CD14-positive monocyte (primary cell): ENCODE measurements at regions not wholly inside any gene's neighbourhood (a gene's known extent, or its start where the extent isn't known, plus 50 kb on each side); places are given as distances from the start of the nearest gene placed in this dataset.

Source experiments
- DNase-seq, 3 donors: peaks; one replicate each; pipeline ENCODE4 v3.0.0-alpha.2; 2011 to 2022
- H2AFZ ChIP-seq: 2 replicates; pipeline ENCODE4 v1.6.0; 2012; ENCODE audit warnings: mild to moderate bottlenecking, low read depth, low read length, inconsistent platforms; ENCODE audit not compliant: insufficient read depth, poor library complexity, severe bottlenecking
- H3K27ac ChIP-seq, 2 donors: 1 replicate in 1 of 2; 2 replicates in 1 of 2; pipeline ENCODE4 v1.5.1; 2012 to 2013; ENCODE audit warnings: low read length in 2 of 2, control low read depth in 1 of 2, inconsistent platforms in 1 of 2, low read depth in 1 of 2, mild to moderate bottlenecking in 1 of 2
- H3K27me3 ChIP-seq, 2 donors: one replicate each; pipeline versions ENCODE4 v1.6.0 to v1.6.1; 2011 to 2013; ENCODE audit warnings: low read length in 2 of 2; ENCODE audit not compliant: control insufficient read depth in 2 of 2, insufficient read depth in 2 of 2
- H3K36me3 ChIP-seq, 2 donors: replicated peaks in 1 of 2; 1 replicate in 1 of 2; 2 replicates in 1 of 2; pipeline versions ENCODE4 v1.5.1 to v1.6.1; 2012 to 2013; ENCODE audit warnings: low read length in 2 of 2, control low read depth in 1 of 2, inconsistent platforms in 1 of 2, mild to moderate bottlenecking in 1 of 2; ENCODE audit not compliant: insufficient read depth in 2 of 2, control insufficient read depth in 1 of 2
- H3K4me1 ChIP-seq, 2 donors: 1 replicate in 1 of 2; 2 replicates in 1 of 2; pipeline versions ENCODE4 v1.5.1 to v1.6.1; 2012 to 2013; ENCODE audit warnings: low read length in 2 of 2, control low read depth in 1 of 2, inconsistent platforms in 1 of 2, mild to moderate bottlenecking in 1 of 2, moderate library complexity in 1 of 2; ENCODE audit not compliant: insufficient read depth in 2 of 2, control insufficient read depth in 1 of 2
- H3K4me2 ChIP-seq: replicated peaks from 2 replicates; pipeline ENCODE3; 2012; ENCODE audit warnings: low read length, moderate library complexity, mild to moderate bottlenecking; ENCODE audit not compliant: poor library complexity, severe bottlenecking; ENCODE audit errors: extremely low read depth
- H3K4me3 ChIP-seq, 3 experiments: fragments of 200-600 bp in 1 of 3; sonication (generic) in 1 of 3; replicated peaks in 1 of 3; 1 replicate in 2 of 3; 2 replicates in 1 of 3; pipeline ENCODE4 v1.5.1; 2011 to 2013; ENCODE audit warnings: low read length in 3 of 3, mild to moderate bottlenecking in 3 of 3, control low read depth in 2 of 3, low read depth in 2 of 3, inconsistent platforms in 1 of 3, moderate library complexity in 1 of 3
- H3K79me2 ChIP-seq: 2 replicates; pipeline ENCODE4 v1.6.0; 2012; ENCODE audit warnings: mild to moderate bottlenecking, control low read depth, inconsistent platforms, low read length, moderate library complexity; ENCODE audit not compliant: insufficient read depth
- H3K9ac ChIP-seq: 2 replicates; pipeline ENCODE4 v1.6.0; 2017; ENCODE audit warnings: low read length, mild to moderate bottlenecking; ENCODE audit not compliant: insufficient read depth, poor library complexity, severe bottlenecking
- H3K9me3 ChIP-seq, 2 donors: replicated peaks in 1 of 2; 1 replicate in 1 of 2; 2 replicates in 1 of 2; pipeline versions ENCODE4 v1.5.1 to v1.6.1; 2012 to 2013; ENCODE audit warnings: low read length in 2 of 2, control low read depth in 1 of 2; ENCODE audit not compliant: control insufficient read depth in 1 of 2, insufficient read depth in 1 of 2
- H4K20me1 ChIP-seq: 2 replicates; pipeline ENCODE4 v1.6.0; 2012; ENCODE audit warnings: mild to moderate bottlenecking, low read length, control low read depth, moderate library complexity; ENCODE audit not compliant: insufficient read depth
- H3K27ac Mint-ChIP-seq, 7 donors: one replicate each; pipeline ENCODE4 v1.8.0; 2020; ENCODE audit warnings: mild to moderate bottlenecking in 7 of 7, mixed read lengths in 7 of 7, moderate library complexity in 6 of 7, inconsistent platforms in 2 of 7
- H3K27me3 Mint-ChIP-seq, 3 donors: one replicate each; pipeline ENCODE4 v1.8.0; 2021 to 2022; ENCODE audit warnings: low read depth in 3 of 3, mild to moderate bottlenecking in 3 of 3, mixed read lengths in 3 of 3, moderate library complexity in 3 of 3, inconsistent platforms in 1 of 3
- H3K36me3 Mint-ChIP-seq, 2 donors: one replicate each; pipeline ENCODE4 v1.8.0; 2020; ENCODE audit warnings: mixed read lengths in 2 of 2, inconsistent platforms in 1 of 2, mild to moderate bottlenecking in 1 of 2
- H3K4me1 Mint-ChIP-seq: one replicate; pipeline ENCODE4 v1.8.0; 2020; ENCODE audit warnings: mild to moderate bottlenecking, mixed read lengths
- H3K4me3 Mint-ChIP-seq, 2 donors: one replicate each; pipeline ENCODE4 v1.8.0; 2020; ENCODE audit warnings: mild to moderate bottlenecking in 2 of 2, mixed read lengths in 2 of 2, moderate library complexity in 1 of 2
- H3K9me3 Mint-ChIP-seq, 7 donors: one replicate each; pipeline ENCODE4 v1.8.0; 2020 to 2022; ENCODE audit warnings: mixed read lengths in 7 of 7, mild to moderate bottlenecking in 6 of 7, moderate library complexity in 6 of 7, inconsistent platforms in 2 of 7
- WGBS: methylation state at CpG from one replicate; pipeline ENCODE4 v1.1.5; 2013; ENCODE audit warnings: missing lambda C conversion rate; ENCODE audit not compliant: insufficient coverage; 5-methylcytosine and 5-hydroxymethylcytosine counted together
- intact Hi-C, 2 donors: fragments of 100-400 bp; cut with micrococcal nuclease; formaldehyde crosslinking; loops; one replicate each; pipeline versions ENCODE4 v1.15.0 to v1.15.1; 2023
- TF ChIP-seq, protein P1 (sequence below): fragments of 200-600 bp; IDR thresholded peaks from one replicate; pipeline ENCODE4 v1.8.0; 2022; ENCODE audit warnings: antibody characterized with exemption, mild to moderate bottlenecking

DNA sequence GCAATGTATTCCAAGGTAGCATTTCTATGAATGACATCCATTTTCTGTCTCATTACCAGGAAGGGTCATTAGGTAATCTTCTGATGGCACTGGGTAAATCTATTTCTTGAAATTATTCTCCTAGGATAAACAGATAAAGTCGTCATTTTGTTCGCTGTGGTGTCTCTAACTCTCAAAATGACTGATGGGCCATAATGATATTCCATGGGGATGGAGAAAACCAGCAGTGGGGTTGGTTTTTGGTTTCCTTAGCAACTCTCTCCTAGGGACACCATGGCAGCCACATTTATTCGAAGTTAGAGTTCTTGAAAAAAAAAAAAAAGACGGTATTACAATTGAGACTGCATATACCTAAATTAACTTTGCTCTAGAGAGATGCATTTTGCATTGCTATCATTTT lies 231.3 kb upstream of the SLCO3A1 start:
- Histone ChIP-seq H3K27ac (no peak overlapping the region), H2AFZ (no peak overlapping the region), H3K4me3 (no peak overlapping the region), H3K79me2 (no peaks in the 10 kb centered on the region), H4K20me1 (no peaks in the 10 kb centered on the region), H3K9me3 (no peaks in the 10 kb centered on the region), H3K9ac (no peak overlapping the region), H3K36me3 (no peaks in the 10 kb centered on the region), H3K4me2 (no peak overlapping the region), H3K4me1 (no peaks in the 10 kb centered on the region), H3K27me3 (no peaks in the 10 kb centered on the region)
- TF ChIP-seq, protein P1, sequence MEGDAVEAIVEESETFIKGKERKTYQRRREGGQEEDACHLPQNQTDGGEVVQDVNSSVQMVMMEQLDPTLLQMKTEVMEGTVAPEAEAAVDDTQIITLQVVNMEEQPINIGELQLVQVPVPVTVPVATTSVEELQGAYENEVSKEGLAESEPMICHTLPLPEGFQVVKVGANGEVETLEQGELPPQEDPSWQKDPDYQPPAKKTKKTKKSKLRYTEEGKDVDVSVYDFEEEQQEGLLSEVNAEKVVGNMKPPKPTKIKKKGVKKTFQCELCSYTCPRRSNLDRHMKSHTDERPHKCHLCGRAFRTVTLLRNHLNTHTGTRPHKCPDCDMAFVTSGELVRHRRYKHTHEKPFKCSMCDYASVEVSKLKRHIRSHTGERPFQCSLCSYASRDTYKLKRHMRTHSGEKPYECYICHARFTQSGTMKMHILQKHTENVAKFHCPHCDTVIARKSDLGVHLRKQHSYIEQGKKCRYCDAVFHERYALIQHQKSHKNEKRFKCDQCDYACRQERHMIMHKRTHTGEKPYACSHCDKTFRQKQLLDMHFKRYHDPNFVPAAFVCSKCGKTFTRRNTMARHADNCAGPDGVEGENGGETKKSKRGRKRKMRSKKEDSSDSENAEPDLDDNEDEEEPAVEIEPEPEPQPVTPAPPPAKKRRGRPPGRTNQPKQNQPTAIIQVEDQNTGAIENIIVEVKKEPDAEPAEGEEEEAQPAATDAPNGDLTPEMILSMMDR: no peak
- H3K4me1 Mint-ChIP-seq: no peaks in the 10 kb centered on the region
- DNase-seq: no peak
- peaks cover 2 to 6% (median 3%) of the 10 kb centered on the region in 3 donors for H3K27me3 Mint-ChIP-seq
- H3K4me3 Mint-ChIP-seq: no peak overlapping the region
- intact Hi-C loops: no loop called here
- H3K27ac Mint-ChIP-seq: no peak overlapping the region
- no peaks in the 10 kb centered on the region for H3K36me3 Mint-ChIP-seq
- no CpG with 5 or more reads among the region's 4 CpGs for WGBS
- H3K9me3 Mint-ChIP-seq: peaks cover 0 to 3% (median 2%) of the 10 kb centered on the region in 7 donors

- no peak overlapping the region for H3K4me2 ChIP-seq
- no peaks in the 10 kb centered on the region for H3K27me3 ChIP-seq
- no peak for DNase-seq
- H3K36me3 ChIP-seq: no peaks in the 10 kb centered on the region
- H3K4me3 ChIP-seq: no peak overlapping the region
- H3K27ac Mint-ChIP-seq: no peak overlapping the region
- H3K4me3 Mint-ChIP-seq: no peak overlapping the region
- TF ChIP-seq, protein P1: no peak
- no peak overlapping the region for H2AFZ ChIP-seq
- intact Hi-C loops: no loop called here
- H3K27me3 Mint-ChIP-seq: peaks cover 2 to 6% (median 3%) of the 10 kb centered on the region in 3 donors
- no peak overlapping the region for H3K27ac ChIP-seq
- no peaks in the 10 kb centered on the region for H3K79me2 ChIP-seq
- no peak overlapping the region for H3K9ac ChIP-seq
- no peaks in the 10 kb centered on the region for H3K36me3 Mint-ChIP-seq
- H3K4me1 Mint-ChIP-seq: no peaks in the 10 kb centered on the region
- H3K9me3 ChIP-seq: no peaks in the 10 kb centered on the region
- H3K9me3 Mint-ChIP-seq: peaks cover 0 to 3% (median 2%) of the 10 kb centered on the region in 7 donors
- WGBS: 95% methylated on average over 3 of the region's 8 CpGs
- no peaks in the 10 kb centered on the region for H4K20me1 ChIP-seq
- H3K4me1 ChIP-seq: no peaks in the 10 kb centered on the region
Measured at GRCh38 chr15:91622711-91623342, 230.7 kb upstream of the SLCO3A1 start.
